Stomach (tissue), 8 donors: ENCODE measurements at regions not wholly inside any gene's neighbourhood (a gene's known extent, or its start where the extent isn't known, plus 50 kb on each side); places are given as distances from the start of the nearest gene placed in this dataset.

ENCODE experiments used
- DNase-seq, 2 donors: peaks; one replicate each; pipeline versions ENCODE4 v3.0.0 to v3.0.0-alpha.2; 2013 to 2019
- H3K27ac ChIP-seq, 5 donors: fragments of 200-600 bp in 4 of 5; sonication (generic) in 4 of 5; one replicate each; pipeline ENCODE4 v1.5.1; 2013 to 2019; ENCODE audit warnings: mild to moderate bottlenecking in 1 of 5, moderate library complexity in 1 of 5
- H3K27me3 ChIP-seq, 3 donors: fragments of 200-600 bp; sonication (generic); one replicate each; pipeline ENCODE4 v1.5.1; 2017 to 2019; ENCODE audit warnings: mixed run types in 1 of 3
- H3K36me3 ChIP-seq, 4 donors: fragments of 200-600 bp; sonication (generic); 1 replicate in 3 of 4; 2 replicates in 1 of 4; pipeline ENCODE4 v1.5.1; 2016 to 2019
- H3K4me1 ChIP-seq, 4 donors: fragments of 200-600 bp; sonication (generic); one replicate each; pipeline ENCODE4 v1.5.1; 2016 to 2019
- H3K4me3 ChIP-seq, 4 donors: fragments of 200-600 bp; sonication (generic) in 3 of 4; one replicate each; pipeline ENCODE4 v1.5.1; 2016 to 2019; ENCODE audit warnings: mild to moderate bottlenecking in 1 of 4
- H3K9me3 ChIP-seq, 4 donors: fragments of 200-600 bp; sonication (generic); one replicate each; pipeline ENCODE4 v1.5.1; 2016 to 2019
- EP300 ChIP-seq: sonication (generic); formaldehyde crosslinking; IDR thresholded peaks from one replicate; pipeline ENCODE4 v1.6.1; 2017; ENCODE audit warnings: antibody characterized with exemption
- POLR2A ChIP-seq, 4 donors: fragments of 450-650 bp; IDR thresholded peaks; one replicate each; pipeline ENCODE4 v1.6.1; 2016; ENCODE audit warnings: antibody characterized with exemption in 4 of 4, control low read depth in 2 of 4, mild to moderate bottlenecking in 1 of 4, moderate library complexity in 1 of 4
- POLR2AphosphoS5 ChIP-seq, 3 donors: sonication (generic); formaldehyde crosslinking; IDR thresholded peaks; one replicate each; pipeline ENCODE4 v1.6.1; 2016; ENCODE audit warnings: antibody characterized with exemption in 3 of 3
- WGBS, 5 donors: extraction: QIAGEN DNeasy Blood & Tissue Kit in 3 of 5; methylation state at CpG; one replicate each; pipeline versions ENCODE4 v1.1.5 to v1.1.7; 2013 to 2018; 5-methylcytosine and 5-hydroxymethylcytosine counted together
- intact Hi-C: fragments of 100-400 bp; cut with DNase I; formaldehyde crosslinking; loops from one replicate; pipeline ENCODE4 v1.15.1; 2023; ENCODE audit warnings: low total_unique reads
- TF ChIP-seq, protein P1 (sequence below), 7 experiments: fragments of 450-650 bp in 4 of 7; fragments of 200-600 bp in 3 of 7; sonication (generic) in 3 of 7; IDR thresholded peaks; one replicate each; pipeline ENCODE4 v1.5.1; 2016 to 2019; ENCODE audit warnings: antibody characterized with exemption in 7 of 7, control low read depth in 2 of 7, mild to moderate bottlenecking in 1 of 7
- donor health status: healthy with polysubstance abuse.
- donor health status: Bipolar disorder and iron deficiency.
- donor health status: healthy.

DNA sequence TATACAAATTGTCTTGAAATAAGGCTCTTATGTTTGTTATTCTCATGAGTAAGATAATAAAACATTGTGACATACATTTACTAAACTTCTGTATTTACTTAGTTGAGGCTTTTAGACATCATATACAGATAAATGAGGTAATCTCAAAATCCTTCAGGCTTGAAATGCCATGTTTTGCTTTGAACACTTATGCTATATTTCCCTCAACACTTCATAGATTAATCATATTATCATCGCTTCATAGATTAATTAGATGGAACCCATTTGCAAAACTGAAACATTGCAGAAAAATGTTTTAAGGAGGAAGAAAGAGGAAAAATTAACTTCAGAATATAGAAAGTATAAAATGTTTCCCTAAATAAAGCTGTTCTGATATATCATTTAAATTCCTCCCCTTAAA is 165.0 kb upstream of the CNTNAP2 start:
- Histone ChIP-seq H3K4me3 (no peak overlapping the region), H3K36me3 (no peaks in the 10 kb centered on the region), H3K27ac (no peak overlapping the region), H3K27me3 (no peaks in the 10 kb centered on the region), H3K9me3 (no peaks in the 10 kb centered on the region), H3K4me1 (no peaks in the 10 kb centered on the region)
- WGBS, 5 donors: 79 to 96% (median 87%) methylated on average over 1 of the region's 1 CpG
- intact Hi-C loops: no loop called here
- DNase-seq: no peak
- TF ChIP-seq POLR2AphosphoS5 (IDR thresholded peaks at IDR 0.05) (no peak), EP300 (no peak), POLR2A (IDR thresholded peaks at IDR 0.05) (no peak)
- TF ChIP-seq, protein P1, sequence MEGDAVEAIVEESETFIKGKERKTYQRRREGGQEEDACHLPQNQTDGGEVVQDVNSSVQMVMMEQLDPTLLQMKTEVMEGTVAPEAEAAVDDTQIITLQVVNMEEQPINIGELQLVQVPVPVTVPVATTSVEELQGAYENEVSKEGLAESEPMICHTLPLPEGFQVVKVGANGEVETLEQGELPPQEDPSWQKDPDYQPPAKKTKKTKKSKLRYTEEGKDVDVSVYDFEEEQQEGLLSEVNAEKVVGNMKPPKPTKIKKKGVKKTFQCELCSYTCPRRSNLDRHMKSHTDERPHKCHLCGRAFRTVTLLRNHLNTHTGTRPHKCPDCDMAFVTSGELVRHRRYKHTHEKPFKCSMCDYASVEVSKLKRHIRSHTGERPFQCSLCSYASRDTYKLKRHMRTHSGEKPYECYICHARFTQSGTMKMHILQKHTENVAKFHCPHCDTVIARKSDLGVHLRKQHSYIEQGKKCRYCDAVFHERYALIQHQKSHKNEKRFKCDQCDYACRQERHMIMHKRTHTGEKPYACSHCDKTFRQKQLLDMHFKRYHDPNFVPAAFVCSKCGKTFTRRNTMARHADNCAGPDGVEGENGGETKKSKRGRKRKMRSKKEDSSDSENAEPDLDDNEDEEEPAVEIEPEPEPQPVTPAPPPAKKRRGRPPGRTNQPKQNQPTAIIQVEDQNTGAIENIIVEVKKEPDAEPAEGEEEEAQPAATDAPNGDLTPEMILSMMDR (IDR thresholded peaks at IDR 0.05): no peak

DNA sequence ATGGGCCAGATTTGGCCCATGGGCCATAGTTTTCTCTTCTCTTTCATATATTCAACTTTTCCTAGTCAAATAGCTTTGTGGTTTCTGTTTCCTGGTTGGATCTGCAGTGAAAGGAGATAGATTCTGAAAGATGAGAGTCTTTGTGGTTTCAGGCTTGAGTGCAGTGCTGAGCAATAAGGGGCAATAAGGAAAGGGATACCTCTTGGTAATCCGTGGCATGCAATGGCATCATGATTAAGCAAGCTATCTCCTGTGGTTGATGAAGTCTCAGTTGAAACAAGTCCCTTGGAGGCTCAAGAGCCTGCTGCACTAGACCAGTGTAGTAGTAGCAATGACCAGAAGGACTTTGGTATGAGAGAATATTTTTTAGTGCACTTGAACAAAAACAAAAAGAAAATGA is 187.7 kb upstream of the CNTNAP2 start:
- peaks cover 0 to 13% (median 1%) of the 10 kb centered on the region in 4 donors for H3K9me3 ChIP-seq
- no peak overlapping the region for H3K27ac ChIP-seq
- no peaks in the 10 kb centered on the region for H3K36me3 ChIP-seq
- H3K27me3 ChIP-seq: no peaks in the 10 kb centered on the region
- WGBS, 5 donors: 38 to 67% (median 58%) methylated on average over 1 of the region's 1 CpG
- H3K4me1 ChIP-seq: no peaks in the 10 kb centered on the region
- no peak for DNase-seq
- intact Hi-C loops: no loop called here
- H3K4me3 ChIP-seq: no peak overlapping the region
- no peak for TF ChIP-seq EP300
- TF ChIP-seq, protein P1 (IDR thresholded peaks at IDR 0.05): no peak
- TF ChIP-seq POLR2A (IDR thresholded peaks at IDR 0.05): no peak
- no peak for TF ChIP-seq POLR2AphosphoS5 (IDR thresholded peaks at IDR 0.05)

DNA sequence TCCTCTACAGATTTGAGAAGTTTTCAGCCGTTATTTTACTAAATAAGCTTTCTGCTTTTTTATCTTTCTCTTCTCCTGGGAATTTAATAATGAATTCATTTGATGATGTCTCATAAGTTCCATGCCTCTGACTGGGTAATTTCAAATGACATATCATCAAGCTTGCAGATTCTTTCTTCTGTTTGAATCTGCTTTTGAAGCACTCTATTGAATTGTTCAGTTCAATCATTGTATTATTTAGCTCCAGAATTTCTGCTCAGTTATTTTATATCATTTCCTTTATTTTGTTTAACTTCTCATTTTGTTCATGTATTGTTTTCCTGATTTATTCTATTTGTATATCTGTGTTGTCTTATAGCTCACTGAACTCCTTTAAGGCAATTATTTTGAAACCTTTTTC is 196.9 kb upstream of the CNTNAP2 start:
- intact Hi-C loops: no loop called here
- TF ChIP-seq, protein P1 (IDR thresholded peaks at IDR 0.05): no peak
- no peak for TF ChIP-seq POLR2A (IDR thresholded peaks at IDR 0.05)
- Histone ChIP-seq H3K4me1 (no peaks in the 10 kb centered on the region), H3K4me3 (no peak overlapping the region), H3K27ac (no peak overlapping the region), H3K36me3 (no peaks in the 10 kb centered on the region), H3K27me3 (no peaks in the 10 kb centered on the region), H3K9me3 (peaks cover 6 to 49% (median 30%) of the 10 kb centered on the region in 4 donors)
- WGBS, 5 donors: 80 to 88% (median 82%) methylated on average over 1 of the region's 1 CpG
- no peak for DNase-seq

DNA sequence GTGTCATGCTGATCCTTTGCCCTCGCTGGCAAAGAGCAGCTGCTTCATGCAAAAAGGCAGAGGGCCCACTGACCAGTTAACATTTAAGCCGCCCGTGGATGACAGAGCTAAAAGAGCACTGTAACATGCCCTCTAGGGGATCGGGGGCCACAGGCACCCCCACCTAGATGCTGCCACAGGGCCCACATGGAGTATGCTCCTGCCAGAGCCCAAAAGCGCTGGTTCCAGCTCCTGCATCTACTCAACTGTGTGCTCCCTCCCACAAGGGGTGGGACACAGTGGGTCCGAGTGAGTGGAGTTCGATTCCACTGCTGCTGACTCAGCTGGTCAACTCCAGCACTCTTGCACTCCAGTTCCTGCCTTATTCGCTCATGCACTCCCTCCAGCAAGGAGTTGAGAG is 199.8 kb upstream of the CNTNAP2 start:
- Histone ChIP-seq H3K27me3 (no peaks in the 10 kb centered on the region), H3K4me3 (no peak overlapping the region), H3K9me3 (peaks cover 6 to 49% (median 28%) of the 10 kb centered on the region in 4 donors), H3K4me1 (no peaks in the 10 kb centered on the region), H3K27ac (no peak overlapping the region), H3K36me3 (no peaks in the 10 kb centered on the region)
- WGBS, 5 donors: 78 to 92% (median 84%) methylated on average over 8 of the region's 8 CpGs
- DNase-seq: no peak
- intact Hi-C loops: no loop called here
- no peak for TF ChIP-seq POLR2A (IDR thresholded peaks at IDR 0.05)
- no peak for TF ChIP-seq POLR2AphosphoS5 (IDR thresholded peaks at IDR 0.05)
- no peak for TF ChIP-seq EP300
- TF ChIP-seq, protein P1 (IDR thresholded peaks at IDR 0.05): no peak
